ENCODE measurements at regions not wholly inside any gene's neighbourhood (a gene's known extent, or its start where the extent isn't known, plus 50 kb on each side); places are given as distances from the start of the nearest gene placed in this dataset.

- DNase-seq = no peak
- no peaks in the 10 kb centered on the region for H3K79me2 ChIP-seq (ENCODE audit: low read length)
These were observed 505.9 kb upstream of the CFAP20DC start for GRCh38 chr3:59555593-59556315.

GRCh38 chr3:59553076-59553475 lies 503.3 kb upstream of the CFAP20DC start:
- DNase-seq = no peak
- Histone ChIP-seq H3K36me3 (replicated peaks; ENCODE audit: insufficient read depth, low read length) (no peaks in the 10 kb centered on the region), H3K4me3 (ENCODE audit: low read length) (no peak overlapping the region), H3K79me2 (ENCODE audit: low read length) (no peaks in the 10 kb centered on the region), H3K4me2 (ENCODE audit: low read depth, low read length) (no peak overlapping the region), H3K4me1 (ENCODE audit: low read length) (no peaks in the 10 kb centered on the region), H3K27ac (ENCODE audit: low read length) (no peak overlapping the region), H3F3A (ENCODE audit: insufficient read depth, low read length) (no peaks in the 10 kb centered on the region), H4K20me1 (ENCODE audit: insufficient read depth, low read length) (no peaks in the 10 kb centered on the region), H2AFZ (ENCODE audit: low read length) (no peak overlapping the region), H3K9ac (ENCODE audit: low read length) (no peak overlapping the region), H3K9me2 (replicated peaks; ENCODE audit: insufficient read depth, low read length) (no peaks in the 10 kb centered on the region), H3K27me3 (replicated peaks; ENCODE audit: insufficient read depth, low read length) (no peaks in the 10 kb centered on the region), H3K9me3 (replicated peaks; ENCODE audit: insufficient read depth, low read length) (no peaks in the 10 kb centered on the region)
- TF ChIP-seq, protein P1, sequence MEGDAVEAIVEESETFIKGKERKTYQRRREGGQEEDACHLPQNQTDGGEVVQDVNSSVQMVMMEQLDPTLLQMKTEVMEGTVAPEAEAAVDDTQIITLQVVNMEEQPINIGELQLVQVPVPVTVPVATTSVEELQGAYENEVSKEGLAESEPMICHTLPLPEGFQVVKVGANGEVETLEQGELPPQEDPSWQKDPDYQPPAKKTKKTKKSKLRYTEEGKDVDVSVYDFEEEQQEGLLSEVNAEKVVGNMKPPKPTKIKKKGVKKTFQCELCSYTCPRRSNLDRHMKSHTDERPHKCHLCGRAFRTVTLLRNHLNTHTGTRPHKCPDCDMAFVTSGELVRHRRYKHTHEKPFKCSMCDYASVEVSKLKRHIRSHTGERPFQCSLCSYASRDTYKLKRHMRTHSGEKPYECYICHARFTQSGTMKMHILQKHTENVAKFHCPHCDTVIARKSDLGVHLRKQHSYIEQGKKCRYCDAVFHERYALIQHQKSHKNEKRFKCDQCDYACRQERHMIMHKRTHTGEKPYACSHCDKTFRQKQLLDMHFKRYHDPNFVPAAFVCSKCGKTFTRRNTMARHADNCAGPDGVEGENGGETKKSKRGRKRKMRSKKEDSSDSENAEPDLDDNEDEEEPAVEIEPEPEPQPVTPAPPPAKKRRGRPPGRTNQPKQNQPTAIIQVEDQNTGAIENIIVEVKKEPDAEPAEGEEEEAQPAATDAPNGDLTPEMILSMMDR (IDR thresholded peaks at IDR 0.05; ENCODE audit: low read length) = no peak
- TF ChIP-seq EZH2 (optimal IDR thresholded peaks at IDR 0.05; ENCODE audit: low read depth, low read length) (no peak), EZH2phosphoT487 (IDR thresholded peaks at IDR 0.05; ENCODE audit: low read length) (no peak)

More at GRCh38 chr3:59555593-59556315, 505.9 kb upstream of the CFAP20DC start:
- Histone ChIP-seq H4K20me1 (ENCODE audit: insufficient read depth, low read length) (no peaks in the 10 kb centered on the region), H3K9ac (ENCODE audit: low read length) (no peak overlapping the region), H3K9me3 (replicated peaks; ENCODE audit: insufficient read depth, low read length) (no peaks in the 10 kb centered on the region), H3K27ac (ENCODE audit: low read length) (no peak overlapping the region), H3K4me3 (ENCODE audit: low read length) (no peak overlapping the region), H3K9me2 (replicated peaks; ENCODE audit: insufficient read depth, low read length) (no peaks in the 10 kb centered on the region), H3K27me3 (replicated peaks; ENCODE audit: insufficient read depth, low read length) (no peaks in the 10 kb centered on the region), H3K36me3 (replicated peaks; ENCODE audit: insufficient read depth, low read length) (no peaks in the 10 kb centered on the region), H3K4me1 (ENCODE audit: low read length) (no peaks in the 10 kb centered on the region), H2AFZ (ENCODE audit: low read length) (no peak overlapping the region), H3K4me2 (ENCODE audit: low read depth, low read length) (no peak overlapping the region), H3F3A (ENCODE audit: insufficient read depth, low read length) (no peaks in the 10 kb centered on the region)
- TF ChIP-seq, protein P1 (IDR thresholded peaks at IDR 0.05; ENCODE audit: low read length) = no peak
- TF ChIP-seq EZH2 (optimal IDR thresholded peaks at IDR 0.05; ENCODE audit: low read depth, low read length) (no peak), EZH2phosphoT487 (IDR thresholded peaks at IDR 0.05; ENCODE audit: low read length) (no peak)

- no peak overlapping the region for H3K9ac ChIP-seq (ENCODE audit: low read length)
- H4K20me1 ChIP-seq (ENCODE audit: insufficient read depth, low read length) = no peaks in the 10 kb centered on the region
- no peak overlapping the region for H3K4me2 ChIP-seq (ENCODE audit: low read depth, low read length)
- no peaks in the 10 kb centered on the region for H3K9me2 ChIP-seq (replicated peaks; ENCODE audit: insufficient read depth, low read length)
- H3K4me1 ChIP-seq (ENCODE audit: low read length) = no peaks in the 10 kb centered on the region
- no peaks in the 10 kb centered on the region for H3K79me2 ChIP-seq (ENCODE audit: low read length)
- no peak for DNase-seq
- TF ChIP-seq, protein P1 (IDR thresholded peaks at IDR 0.05; ENCODE audit: low read length) = no peak
- TF ChIP-seq EZH2phosphoT487 (IDR thresholded peaks at IDR 0.05; ENCODE audit: low read length) (no peak), EZH2 (optimal IDR thresholded peaks at IDR 0.05; ENCODE audit: low read depth, low read length) (no peak)
- H3K9me3 ChIP-seq (replicated peaks; ENCODE audit: insufficient read depth, low read length) = no peaks in the 10 kb centered on the region
- H2AFZ ChIP-seq (ENCODE audit: low read length) = no peak overlapping the region
- no peaks in the 10 kb centered on the region for H3K27me3 ChIP-seq (replicated peaks; ENCODE audit: insufficient read depth, low read length)
- no peak overlapping the region for H3K27ac ChIP-seq (ENCODE audit: low read length)
- no peak overlapping the region for H3K4me3 ChIP-seq (ENCODE audit: low read length)
- no peaks in the 10 kb centered on the region for H3K36me3 ChIP-seq (replicated peaks; ENCODE audit: insufficient read depth, low read length)
- H3F3A ChIP-seq (ENCODE audit: insufficient read depth, low read length) = no peaks in the 10 kb centered on the region
These were observed 502.0 kb upstream of the CFAP20DC start for GRCh38 chr3:59551834-59552233.

Data from MM.1S (cell line).